GM12878 (cell line): ENCODE measurements at regions not wholly inside any gene's neighbourhood (a gene's known extent, or its start where the extent isn't known, plus 50 kb on each side); places are given as distances from the start of the nearest gene placed in this dataset.

Experiments used
- ATAC-seq: fragments of 200-7000 bp; cut with Tn5 transposase; 3 replicates; pipeline ENCODE4 v1.9.1; 2020; ENCODE audit warnings: mild to moderate bottlenecking, moderate library complexity
- BruUV-seq: library from RNA; stranded (reverse); fragments of 400-500 nt; replicated peaks from 2 replicates; lab custom pipeline; 2021; lab: Mats Ljungman, UMichigan
- CTCF ChIA-PET: fragments of 300-600 bp; sonication (Branson Sonifier 250); formaldehyde crosslinking; extraction: SDS; loops from one replicate; lab custom pipeline; 2021; ENCODE audit warnings: inconsistent platforms; lab: Yijun Ruan, JAX
- POLR2A ChIA-PET: fragments of 350-600 bp; formaldehyde crosslinking; extraction: SDS; loops from one replicate; lab custom pipeline; 2021; ENCODE audit warnings: inconsistent platforms; lab: Charles Lee
- RAD21 ChIA-PET: fragments of 300-600 bp; sonication (Branson Sonifier 250); formaldehyde crosslinking; loops from one replicate; lab custom pipeline; 2023; ENCODE audit warnings: antibody characterized with exemption; ENCODE audit not compliant: unreplicated experiment; lab: Charles Lee
- SMC1A ChIA-PET: fragments of 300-600 bp; sonication (Branson Sonifier 250); formaldehyde crosslinking; loops from one replicate; lab custom pipeline; 2023; ENCODE audit not compliant: unreplicated experiment, uncharacterized antibody; lab: Charles Lee
- DNase-seq: peaks from one replicate; pipeline ENCODE4 v3.0.0-alpha.2; 2011; ENCODE audit warnings: low read depth, low spot score
- FAIRE-seq: peaks from 3 replicates; lab custom pipeline; 2011; peaks lifted over from hg19 to GRCh38; lab: Jason Lieb, UNC
- H2AFZ ChIP-seq: 2 replicates; pipeline ENCODE4 v1.6.0; 2011; ENCODE audit warnings: low read depth, low read length, control low read depth; ENCODE audit not compliant: control insufficient read depth
- H3K27ac ChIP-seq: 2 replicates; pipeline ENCODE4 v1.5.1; 2011; ENCODE audit warnings: control low read depth; ENCODE audit not compliant: control insufficient read depth, insufficient read depth
- H3K27me3 ChIP-seq, 2 experiments: replicated peaks in 1 of 2; 2 replicates each; pipeline versions ENCODE4 v1.6.0 to v1.6.1; 2011; ENCODE audit warnings: low read length in 1 of 2; ENCODE audit not compliant: control insufficient read depth in 2 of 2, insufficient read depth in 2 of 2
- H3K36me3 ChIP-seq, 2 experiments: 2 replicates each; pipeline ENCODE4 v1.5.1; 2011; ENCODE audit warnings: low read length in 1 of 2; ENCODE audit not compliant: control insufficient read depth in 2 of 2, insufficient read depth in 2 of 2
- H3K4me1 ChIP-seq: 2 replicates; pipeline ENCODE4 v1.6.1; 2011; ENCODE audit warnings: mild to moderate bottlenecking, low read length, moderate library complexity, mixed read lengths; ENCODE audit not compliant: control insufficient read depth, insufficient read depth
- H3K4me2 ChIP-seq: 2 replicates; pipeline ENCODE4 v1.6.0; 2011; ENCODE audit warnings: control low read depth; ENCODE audit not compliant: control insufficient read depth, insufficient read depth
- H3K4me3 ChIP-seq: fragments of 200-600 bp; sonication (generic); 2 replicates; pipeline ENCODE4 v1.5.1; 2016
- H3K79me2 ChIP-seq: 2 replicates; pipeline ENCODE4 v1.6.0; 2011; ENCODE audit warnings: low read length; ENCODE audit not compliant: control insufficient read depth, insufficient read depth
- H3K9ac ChIP-seq: 2 replicates; pipeline ENCODE4 v1.8.0; 2011; ENCODE audit warnings: low read length, control low read depth, mixed read lengths; ENCODE audit not compliant: control insufficient read depth, insufficient read depth
- H3K9me3 ChIP-seq: replicated peaks from 3 replicates; pipeline ENCODE4 v1.5.1; 2011; ENCODE audit warnings: mild to moderate bottlenecking, low read length; ENCODE audit not compliant: control insufficient read depth, insufficient read depth
- H4K20me1 ChIP-seq: 2 replicates; pipeline ENCODE4 v1.6.0; 2011; ENCODE audit not compliant: control insufficient read depth, insufficient read depth
- CUX1 ChIP-seq: IDR thresholded peaks from 2 replicates; pipeline ENCODE4 v1.6.1; 2012; ENCODE audit warnings: improper control_type of control experiment, low read depth, low read length; ENCODE audit not compliant: insufficient replicate concordance
- EED ChIP-seq: sonication (generic); IDR thresholded peaks from 2 replicates; pipeline ENCODE4 v1.6.1; 2016; ENCODE audit warnings: antibody characterized with exemption, low read depth
- ZNF622 ChIP-seq: fragments of 450-650 bp; IDR thresholded peaks from 2 replicates; pipeline ENCODE4 v1.6.1; 2017; ENCODE audit warnings: mild to moderate bottlenecking, inconsistent platforms
- WGBS: methylation state at CpG from one replicate; pipeline ENCODE4 v1.1.6; 2016; ENCODE audit warnings: low lambda C conversion rate; ENCODE audit not compliant: insufficient replicate concordance, insufficient coverage; ENCODE audit errors: missing lambda C conversion rate; 5-methylcytosine and 5-hydroxymethylcytosine counted together
- in situ Hi-C: fragments of 300-500 bp; cut with MboI; formaldehyde crosslinking; loops from 9 replicates; pipeline ENCODE4 v1.14.3; 2018; ENCODE audit warnings: mixed read lengths
- intact Hi-C: fragments of 100-400 bp; cut with micrococcal nuclease; formaldehyde crosslinking; loops from one replicate; pipeline ENCODE4 v1.14.2; 2022; ENCODE audit not compliant: unreplicated experiment

- Histone ChIP-seq H3K9me3 (no peaks in the 10 kb centered on the region; the same call in 2 of the 3 replicates), H3K27me3 (no peaks in the 10 kb centered on the region; a peak in 1 of 4 replicates), H3K9ac (no peak overlapping the region), H3K36me3 (no peaks in the 10 kb centered on the region), H2AFZ (no peak overlapping the region), H3K4me2 (no peak overlapping the region), H4K20me1 (no peaks in the 10 kb centered on the region; the same call in 1 of the 2 replicates), H3K4me1 (no peaks in the 10 kb centered on the region), H3K4me3 (no peak overlapping the region), H3K27ac (no peak overlapping the region), H3K79me2 (no peaks in the 10 kb centered on the region)
- WGBS, result 53% methylated on average over 9 of the region's 9 CpGs
- ChIA-PET SMC1A (no interaction called here), CTCF (no interaction called here), RAD21 (interaction anchor here (0.5 kb wide), 1 partner anchor 753 kb away, joined by 3 read pairs; no protein-coding TSS in a partner anchor), POLR2A (no interaction called here)
- TF ChIP-seq CUX1 (no peak), EED (no peak), ZNF622 (no peak)
- intact Hi-C loops (no loop called here), in situ Hi-C loops (no loop called here)
- FAIRE-seq (no peak), DNase-seq (no peak), ATAC-seq (no peak)
- BruUV-seq, result no TSS peak
These were observed 78.9 kb upstream of the C1orf174 start for GRCh38 chr1:3978990-3979325.
